ENCODE measurements at regions not wholly inside any gene's neighbourhood (a gene's known extent, or its start where the extent isn't known, plus 50 kb on each side); places are given as distances from the start of the nearest gene placed in this dataset.
"Not testable (repeated sequence)": the region's sequence is repeated elsewhere in the genome, so short reads cannot be mapped to it uniquely, and the experiment has no call there.

- Histone ChIP-seq H3K4me3 (ENCODE audit: low read depth, low read length, poor library complexity, severe bottlenecking) (no peak overlapping the region), H2AFZ (ENCODE audit: low read length) (no peak overlapping the region), H4K20me1 (ENCODE audit: insufficient read depth, low read length) (no peaks in the 10 kb centered on the region), H3K27me3 (ENCODE audit: insufficient read depth, low read length) (no peaks in the 10 kb centered on the region), H3K4me1 (ENCODE audit: insufficient read depth, low read length, severe bottlenecking) (no peaks in the 10 kb centered on the region), H3K9ac (ENCODE audit: low read length) (no peak overlapping the region), H3K4me2 (ENCODE audit: low read length) (no peak overlapping the region), H3K9me2 (ENCODE audit: low read depth, low read length) (no peaks in the 10 kb centered on the region), H3K9me3 (ENCODE audit: low read length) (no peaks in the 10 kb centered on the region), H3K27ac (ENCODE audit: low read depth, low read length, poor library complexity, severe bottlenecking) (no peak overlapping the region), H3K36me3 (ENCODE audit: insufficient read depth, low read length) (no peaks in the 10 kb centered on the region), H3K79me2 (ENCODE audit: insufficient read depth, low read length) (no peaks in the 10 kb centered on the region), H3F3A (ENCODE audit: insufficient read depth, low read length) (no peaks in the 10 kb centered on the region)
- TF ChIP-seq CTCF (IDR thresholded peaks at IDR 0.05; ENCODE audit: low read length), result no peak
- no peak for TF ChIP-seq EZH2 (IDR thresholded peaks at IDR 0.05; ENCODE audit: borderline replicate concordance, low read length)
Observed at GRCh38 chr6:78688668-78689067, 178.7 kb upstream of the IRAK1BP1 start.

GRCh38 chr6:78693835-78694234 lies 173.5 kb upstream of the IRAK1BP1 start:
- Histone ChIP-seq H3K4me2 (ENCODE audit: low read length) (no peak overlapping the region), H2AFZ (ENCODE audit: low read length) (no peak overlapping the region)
- TF ChIP-seq EZH2 (IDR thresholded peaks at IDR 0.05; ENCODE audit: borderline replicate concordance, low read length) (no peak), CTCF (IDR thresholded peaks at IDR 0.05; ENCODE audit: low read length) (no peak)

GRCh38 chr6:78694628-78695027 lies 172.7 kb upstream of the IRAK1BP1 start:
- not testable (repeated sequence) for H3K9ac ChIP-seq (ENCODE audit: low read length); H3K79me2 ChIP-seq (ENCODE audit: insufficient read depth, low read length)

More at GRCh38 chr6:78693835-78694234, 173.5 kb upstream of the IRAK1BP1 start:
- H3K4me1 ChIP-seq (ENCODE audit: insufficient read depth, low read length, severe bottlenecking), result no peaks in the 10 kb centered on the region
- H3K79me2 ChIP-seq (ENCODE audit: insufficient read depth, low read length), result no peaks in the 10 kb centered on the region
- H3K27me3 ChIP-seq (ENCODE audit: insufficient read depth, low read length), result no peaks in the 10 kb centered on the region
- H3K4me3 ChIP-seq (ENCODE audit: low read depth, low read length, poor library complexity, severe bottlenecking), result no peak overlapping the region
- no peaks in the 10 kb centered on the region for H3K9me3 ChIP-seq (ENCODE audit: low read length)
- H3K27ac ChIP-seq (ENCODE audit: low read depth, low read length, poor library complexity, severe bottlenecking), result no peak overlapping the region
- H3K9me2 ChIP-seq (ENCODE audit: low read depth, low read length), result no peaks in the 10 kb centered on the region
- no peak overlapping the region for H3K9ac ChIP-seq (ENCODE audit: low read length)
- no peaks in the 10 kb centered on the region for H3F3A ChIP-seq (ENCODE audit: insufficient read depth, low read length)
- H4K20me1 ChIP-seq (ENCODE audit: insufficient read depth, low read length), result no peaks in the 10 kb centered on the region
- no peaks in the 10 kb centered on the region for H3K36me3 ChIP-seq (ENCODE audit: insufficient read depth, low read length)

GRCh38 chr6:78700991-78701390 lies 166.4 kb upstream of the IRAK1BP1 start:
- H2AFZ ChIP-seq (ENCODE audit: low read length), result no peak overlapping the region
- no peaks in the 10 kb centered on the region for H4K20me1 ChIP-seq (ENCODE audit: insufficient read depth, low read length)
- TF ChIP-seq CTCF (IDR thresholded peaks at IDR 0.05; ENCODE audit: low read length) (no peak), EZH2 (IDR thresholded peaks at IDR 0.05; ENCODE audit: borderline replicate concordance, low read length) (no peak)

More at GRCh38 chr6:78694628-78695027, 172.7 kb upstream of the IRAK1BP1 start:
- not testable (repeated sequence) for H3K4me3 ChIP-seq (ENCODE audit: low read depth, low read length, poor library complexity, severe bottlenecking); H3K4me2 ChIP-seq (ENCODE audit: low read length); H3K27ac ChIP-seq (ENCODE audit: low read depth, low read length, poor library complexity, severe bottlenecking); H3K9me3 ChIP-seq (ENCODE audit: low read length); H3F3A ChIP-seq (ENCODE audit: insufficient read depth, low read length); H3K9me2 ChIP-seq (ENCODE audit: low read depth, low read length); H3K27me3 ChIP-seq (ENCODE audit: insufficient read depth, low read length); H3K36me3 ChIP-seq (ENCODE audit: insufficient read depth, low read length); H3K4me1 ChIP-seq (ENCODE audit: insufficient read depth, low read length, severe bottlenecking); H4K20me1 ChIP-seq (ENCODE audit: insufficient read depth, low read length); H2AFZ ChIP-seq (ENCODE audit: low read length)

More at GRCh38 chr6:78700991-78701390, 166.4 kb upstream of the IRAK1BP1 start:
- Histone ChIP-seq H3K9me2 (ENCODE audit: low read depth, low read length) (no peaks in the 10 kb centered on the region), H3K79me2 (ENCODE audit: insufficient read depth, low read length) (no peaks in the 10 kb centered on the region), H3K9me3 (ENCODE audit: low read length) (no peaks in the 10 kb centered on the region), H3F3A (ENCODE audit: insufficient read depth, low read length) (no peaks in the 10 kb centered on the region), H3K4me2 (ENCODE audit: low read length) (no peak overlapping the region), H3K4me3 (ENCODE audit: low read depth, low read length, poor library complexity, severe bottlenecking) (no peak overlapping the region), H3K36me3 (ENCODE audit: insufficient read depth, low read length) (no peaks in the 10 kb centered on the region), H3K27me3 (ENCODE audit: insufficient read depth, low read length) (no peaks in the 10 kb centered on the region), H3K27ac (ENCODE audit: low read depth, low read length, poor library complexity, severe bottlenecking) (no peak overlapping the region), H3K4me1 (ENCODE audit: insufficient read depth, low read length, severe bottlenecking) (no peaks in the 10 kb centered on the region), H3K9ac (ENCODE audit: low read length) (no peak overlapping the region)

All from OCI-LY1 (cell line).